Neuronal stem cell (in vitro differentiated cells): ENCODE measurements at regions not wholly inside any gene's neighbourhood (a gene's known extent, or its start where the extent isn't known, plus 50 kb on each side); places are given as distances from the start of the nearest gene placed in this dataset.
"Not testable (repeated sequence)": the region's sequence is repeated elsewhere in the genome, so short reads cannot be mapped to it uniquely, and the experiment has no call there.

Experiments used
- DNase-seq: peaks from one replicate; pipeline ENCODE4 v3.0.0-alpha.2; 2013; ENCODE audit warnings: low spot score
- H2AFZ ChIP-seq: one replicate; pipeline ENCODE4 v1.6.1; 2013; ENCODE audit warnings: mild to moderate bottlenecking, low read length, inconsistent platforms
- H2AK5ac ChIP-seq: 2 replicates; pipeline ENCODE4 v1.6.1; 2013; ENCODE audit warnings: low read depth, mild to moderate bottlenecking, inconsistent platforms, low read length, moderate library complexity, mixed read lengths
- H2BK120ac ChIP-seq: 2 replicates; pipeline ENCODE4 v1.6.1; 2013; ENCODE audit warnings: low read depth, mild to moderate bottlenecking, inconsistent platforms, low read length, moderate library complexity, mixed read lengths
- H2BK12ac ChIP-seq: one replicate; pipeline ENCODE4 v1.6.1; 2013; ENCODE audit warnings: low read length, inconsistent platforms
- H2BK15ac ChIP-seq: 2 replicates; pipeline ENCODE4 v1.6.1; 2013; ENCODE audit warnings: mild to moderate bottlenecking, low read length, inconsistent platforms, mixed read lengths
- H2BK5ac ChIP-seq: one replicate; pipeline ENCODE4 v1.6.1; 2013; ENCODE audit warnings: inconsistent platforms, mild to moderate bottlenecking, low read length, moderate library complexity
- H3K14ac ChIP-seq: one replicate; pipeline ENCODE4 v1.6.1; 2013; ENCODE audit warnings: low read length, inconsistent platforms
- H3K18ac ChIP-seq: 2 replicates; pipeline ENCODE4 v1.6.1; 2013; ENCODE audit warnings: low read length, inconsistent platforms
- H3K23ac ChIP-seq: 2 replicates; pipeline ENCODE4 v1.6.1; 2013; ENCODE audit warnings: low read depth, mild to moderate bottlenecking, mixed read lengths, low read length, inconsistent platforms; ENCODE audit not compliant: poor library complexity
- H3K27ac ChIP-seq: replicated peaks from 3 replicates; pipeline ENCODE4 v1.5.1; 2013; ENCODE audit warnings: low read length, inconsistent platforms
- H3K27me3 ChIP-seq, 3 experiments: 2 replicates each; pipeline ENCODE4 v1.6.1; 2013; ENCODE audit warnings: low read length in 3 of 3, mild to moderate bottlenecking in 2 of 3, inconsistent platforms in 1 of 3, low read depth in 1 of 3, mixed read lengths in 1 of 3, moderate library complexity in 1 of 3; ENCODE audit not compliant: control insufficient read depth in 3 of 3, insufficient read depth in 3 of 3
- H3K36me3 ChIP-seq, 2 donors: replicated peaks in 1 of 2; 2 replicates each; pipeline ENCODE4 v1.6.1; 2013; ENCODE audit warnings: low read length in 2 of 2; ENCODE audit not compliant: control insufficient read depth in 2 of 2, insufficient read depth in 2 of 2
- H3K4ac ChIP-seq: 2 replicates; pipeline ENCODE4 v1.6.1; 2013; ENCODE audit warnings: inconsistent platforms, mild to moderate bottlenecking, low read length, moderate library complexity
- H3K4me1 ChIP-seq, 2 donors: 1 replicate in 1 of 2; 2 replicates in 1 of 2; pipeline ENCODE4 v1.6.1; 2013; ENCODE audit warnings: low read length in 2 of 2, low read depth in 1 of 2; ENCODE audit not compliant: control insufficient read depth in 2 of 2, insufficient read depth in 1 of 2
- H3K4me2 ChIP-seq: one replicate; pipeline ENCODE4 v1.6.1; 2013; ENCODE audit warnings: mild to moderate bottlenecking, low read length, inconsistent platforms; ENCODE audit not compliant: insufficient read depth, poor library complexity, severe bottlenecking
- H3K4me3 ChIP-seq, 2 donors: 2 replicates each; pipeline ENCODE4 v1.5.1; 2013; ENCODE audit warnings: low read length in 2 of 2, mild to moderate bottlenecking in 2 of 2, inconsistent platforms in 1 of 2, moderate library complexity in 1 of 2
- H3K79me1 ChIP-seq: one replicate; pipeline ENCODE4 v1.6.1; 2013; ENCODE audit warnings: low read depth, mild to moderate bottlenecking, inconsistent platforms, low read length, moderate library complexity
- H3K9ac ChIP-seq: one replicate; pipeline ENCODE4 v1.6.1; 2013; ENCODE audit warnings: mild to moderate bottlenecking, low read depth, low read length, inconsistent platforms; ENCODE audit not compliant: poor library complexity
- H3K9me3 ChIP-seq, 2 donors: replicated peaks in 1 of 2; 2 replicates each; pipeline versions ENCODE3 to v1.6.1; 2013; ENCODE audit warnings: low read length in 2 of 2, mild to moderate bottlenecking in 2 of 2, inconsistent platforms in 1 of 2, low read depth in 1 of 2, mixed read lengths in 1 of 2, moderate library complexity in 1 of 2; ENCODE audit not compliant: control insufficient read depth in 2 of 2, insufficient read depth in 1 of 2
- H4K8ac ChIP-seq: one replicate; pipeline ENCODE4 v1.6.1; 2013; ENCODE audit warnings: low read depth, mild to moderate bottlenecking, inconsistent platforms, low read length, moderate library complexity
- H4K91ac ChIP-seq: one replicate; pipeline ENCODE4 v1.6.1; 2013; ENCODE audit warnings: low read length, low read depth, mild to moderate bottlenecking, inconsistent platforms; ENCODE audit not compliant: poor library complexity
- WGBS, 2 donors: extraction: QIAGEN DNeasy Blood & Tissue Kit; methylation state at CpG; one replicate each; pipeline ENCODE4 v1.1.7; 2013; ENCODE audit warnings: missing lambda C conversion rate in 2 of 2, mixed read lengths in 1 of 2; ENCODE audit not compliant: insufficient read length in 2 of 2, insufficient replicate concordance in 1 of 2; ENCODE audit errors: extremely low coverage in 2 of 2; 5-methylcytosine and 5-hydroxymethylcytosine counted together

DNA sequence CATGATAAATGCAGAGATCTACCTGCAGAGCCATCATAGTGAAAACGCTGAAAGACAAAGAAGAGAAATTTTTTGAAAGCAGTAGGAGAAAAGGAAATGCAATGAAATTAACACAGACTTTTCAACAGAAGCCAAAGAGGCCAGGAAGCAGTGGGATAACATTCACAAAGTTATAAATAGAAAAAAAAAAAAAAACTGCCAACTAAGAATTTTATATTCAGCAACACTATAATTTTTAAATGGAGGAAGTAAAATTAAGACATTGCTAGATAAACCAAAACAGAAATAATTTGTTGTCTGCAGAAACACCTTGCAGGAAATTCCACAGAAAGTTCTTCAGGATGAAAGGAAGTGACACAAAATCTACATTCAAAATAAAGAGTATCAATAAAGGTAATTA lies 591.5 kb upstream of the ID4 start:
- H4K91ac ChIP-seq, result no peak overlapping the region
- no peak overlapping the region for H3K9ac ChIP-seq
- H3K23ac ChIP-seq, result no peak overlapping the region
- WGBS, 2 donors, result no CpG with 5 or more reads among the region's 1 CpG
- no peak overlapping the region for H3K4ac ChIP-seq
- H3K14ac ChIP-seq, result no peak overlapping the region
- H3K4me3 ChIP-seq, result no peak overlapping the region
- no peak overlapping the region for H3K27ac ChIP-seq
- H2BK120ac ChIP-seq, result no peak overlapping the region
- no peaks in the 10 kb centered on the region for H3K9me3 ChIP-seq
- H2AFZ ChIP-seq, result no peak overlapping the region
- no peak overlapping the region for H2BK5ac ChIP-seq
- H4K8ac ChIP-seq, result no peak overlapping the region
- DNase-seq, result no peak
- no peaks in the 10 kb centered on the region for H3K79me1 ChIP-seq
- H3K18ac ChIP-seq, result no peak overlapping the region
- H3K36me3 ChIP-seq, result no peaks in the 10 kb centered on the region
- H3K27me3 ChIP-seq, result no peaks in the 10 kb centered on the region
- no peaks in the 10 kb centered on the region for H3K4me1 ChIP-seq
- no peak overlapping the region for H2BK15ac ChIP-seq
- no peak overlapping the region for H2AK5ac ChIP-seq
- no peak overlapping the region for H3K4me2 ChIP-seq
- no peak overlapping the region for H2BK12ac ChIP-seq

DNA sequence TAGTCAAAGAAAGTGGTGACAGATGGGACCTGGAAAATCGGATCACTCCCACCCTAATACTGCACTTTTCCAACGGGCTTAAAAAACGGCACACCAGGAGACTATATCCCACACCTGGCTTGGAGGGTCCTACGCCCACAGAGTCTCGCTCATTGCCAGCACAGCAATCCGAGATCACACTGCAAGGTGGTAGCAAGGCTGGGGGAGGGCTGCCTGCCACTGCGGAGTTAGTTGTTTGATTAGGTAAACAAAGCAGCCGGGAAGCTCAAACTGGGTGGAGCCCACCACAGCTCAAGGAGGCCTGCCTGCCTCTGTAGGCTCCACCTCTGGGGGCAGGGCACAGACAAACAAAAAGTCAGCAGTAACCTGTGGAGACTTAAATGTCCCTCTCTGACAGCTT lies 590.0 kb upstream of the ID4 start:
- not testable (repeated sequence) for H4K91ac ChIP-seq, H3K4me2 ChIP-seq, H3K14ac ChIP-seq, H2AK5ac ChIP-seq, H3K18ac ChIP-seq, H3K4ac ChIP-seq, H2BK15ac ChIP-seq, H3K36me3 ChIP-seq, H3K79me1 ChIP-seq, H3K27me3 ChIP-seq, H3K4me1 ChIP-seq, H3K9me3 ChIP-seq, H2AFZ ChIP-seq, H2BK5ac ChIP-seq, H3K4me3 ChIP-seq, H2BK12ac ChIP-seq, H4K8ac ChIP-seq, H2BK120ac ChIP-seq, H3K27ac ChIP-seq, H3K9ac ChIP-seq, DNase-seq, H3K23ac ChIP-seq
- WGBS, 2 donors, result no CpG with 5 or more reads among the region's 8 CpGs

- not testable (repeated sequence) for H3K18ac ChIP-seq, H3K27me3 ChIP-seq, H3K9ac ChIP-seq, H3K36me3 ChIP-seq, H3K23ac ChIP-seq, H4K91ac ChIP-seq, H2BK15ac ChIP-seq, H2BK120ac ChIP-seq, H2AFZ ChIP-seq, H3K14ac ChIP-seq, H3K4ac ChIP-seq, H3K79me1 ChIP-seq, H2AK5ac ChIP-seq, H3K4me2 ChIP-seq, H2BK5ac ChIP-seq, H2BK12ac ChIP-seq, H3K9me3 ChIP-seq, H3K27ac ChIP-seq, H4K8ac ChIP-seq, H3K4me1 ChIP-seq, H3K4me3 ChIP-seq, DNase-seq
- no CpG with 5 or more reads among the region's 2 CpGs for WGBS, 2 donors
Observed at GRCh38 chr6:19256123-19256522, 581.0 kb upstream of the ID4 start.

DNA sequence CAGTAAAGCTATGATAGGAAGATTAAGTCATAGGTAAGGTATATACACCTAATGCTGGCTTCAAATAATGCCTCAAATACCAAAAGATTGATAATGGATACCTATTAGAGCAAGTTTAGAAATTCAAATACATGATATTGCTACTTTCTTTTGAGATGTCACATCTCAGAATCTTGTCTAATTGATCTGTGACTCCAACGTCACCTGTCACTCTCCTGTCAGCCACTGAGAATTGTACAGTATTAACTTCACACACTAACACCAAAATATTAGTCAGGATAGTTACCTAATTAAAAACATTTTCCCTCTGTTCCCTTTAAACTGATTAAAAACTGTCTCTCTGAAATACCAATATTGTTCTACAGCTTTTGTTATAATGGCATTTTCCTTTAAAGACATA lies 575.5 kb upstream of the ID4 start:
- no peak overlapping the region for H2BK120ac ChIP-seq
- H3K9me3 ChIP-seq, result no peaks in the 10 kb centered on the region
- H4K91ac ChIP-seq, result no peak overlapping the region
- H3K27me3 ChIP-seq, result no peaks in the 10 kb centered on the region
- H3K36me3 ChIP-seq, result no peaks in the 10 kb centered on the region
- H2BK12ac ChIP-seq, result no peak overlapping the region
- H2BK15ac ChIP-seq, result no peak overlapping the region
- H2AK5ac ChIP-seq, result no peak overlapping the region
- H3K9ac ChIP-seq, result no peak overlapping the region
- no peak for DNase-seq
- no peak overlapping the region for H4K8ac ChIP-seq
- H3K4me2 ChIP-seq, result no peak overlapping the region
- H2BK5ac ChIP-seq, result no peak overlapping the region
- no peak overlapping the region for H3K14ac ChIP-seq
- no peaks in the 10 kb centered on the region for H3K79me1 ChIP-seq
- H3K18ac ChIP-seq, result no peak overlapping the region
- no peak overlapping the region for H3K27ac ChIP-seq
- H3K4ac ChIP-seq, result no peak overlapping the region
- no peaks in the 10 kb centered on the region for H3K4me1 ChIP-seq
- no peak overlapping the region for H3K4me3 ChIP-seq
- no CpG with 5 or more reads among the region's 1 CpG for WGBS, 2 donors
- H3K23ac ChIP-seq, result no peak overlapping the region
- H2AFZ ChIP-seq, result no peak overlapping the region
